ENCODE measurements at regions not wholly inside any gene's neighbourhood (a gene's known extent, or its start where the extent isn't known, plus 50 kb on each side); places are given as distances from the start of the nearest gene placed in this dataset.

GRCh38 chr10:8262317-8262716 lies 207.8 kb downstream of the GATA3 start:
- no peak for ATAC-seq
- Histone ChIP-seq H3K4me1 (ENCODE audit: control insufficient read depth, insufficient read depth, low read length) (no peaks in the 10 kb centered on the region), H3K36me3 (ENCODE audit: control insufficient read depth, insufficient read depth, low read length) (no peaks in the 10 kb centered on the region)

GRCh38 chr10:8269976-8270375 lies 215.5 kb downstream of the GATA3 start:
- H3K36me3 Mint-ChIP-seq: no peaks in the 10 kb centered on the region
- no peak for TF ChIP-seq CTCF (IDR thresholded peaks at IDR 0.05)
- Histone ChIP-seq H3K4me1 (ENCODE audit: control insufficient read depth, insufficient read depth, low read length) (no peaks in the 10 kb centered on the region), H3K36me3 (ENCODE audit: control insufficient read depth, insufficient read depth, low read length) (no peaks in the 10 kb centered on the region), H3K27me3 (ENCODE audit: control insufficient read depth, insufficient read depth, low read length) (no peaks in the 10 kb centered on the region), H3K9me3 (ENCODE audit: control insufficient read depth, insufficient read depth, low read length) (no peaks in the 10 kb centered on the region), H3K27ac (ENCODE audit: low read length) (no peak overlapping the region), H3K4me3 (ENCODE audit: low read length) (no peak overlapping the region)
- DNase-seq: no peak
- 100% methylated on average over 5 of the region's 5 CpGs for WGBS (ENCODE audit: insufficient coverage)
- no peaks in the 10 kb centered on the region for H3K27me3 Mint-ChIP-seq (ENCODE audit: low read depth in 2 of 2)
- H3K27ac Mint-ChIP-seq: no peak overlapping the region
- no peaks in the 10 kb centered on the region for H3K9me3 Mint-ChIP-seq
- no peaks in the 10 kb centered on the region for H3K4me1 Mint-ChIP-seq
- intact Hi-C loops (cut with micrococcal nuclease): no loop called here
- H3K4me3 Mint-ChIP-seq: no peak overlapping the region
- ATAC-seq: no peak

More at GRCh38 chr10:8262317-8262716, 207.8 kb downstream of the GATA3 start:
- intact Hi-C loops (cut with micrococcal nuclease): no loop called here
- no peak for TF ChIP-seq CTCF (IDR thresholded peaks at IDR 0.05)
- Histone ChIP-seq H3K27ac (ENCODE audit: low read length) (no peak overlapping the region), H3K9me3 (ENCODE audit: control insufficient read depth, insufficient read depth, low read length) (no peaks in the 10 kb centered on the region), H3K27me3 (ENCODE audit: control insufficient read depth, insufficient read depth, low read length) (no peaks in the 10 kb centered on the region), H3K4me3 (ENCODE audit: low read length) (no peak overlapping the region)
- DNase-seq: no peak
- H3K27me3 Mint-ChIP-seq (ENCODE audit: low read depth in 2 of 2): peaks cover 0 to 7% of the 10 kb centered on the region in 2 donors
- H3K27ac Mint-ChIP-seq: no peak overlapping the region
- H3K36me3 Mint-ChIP-seq: no peaks in the 10 kb centered on the region
- 95% methylated on average over 3 of the region's 4 CpGs for WGBS (ENCODE audit: insufficient coverage)
- no peak overlapping the region for H3K4me3 Mint-ChIP-seq
- H3K9me3 Mint-ChIP-seq: no peaks in the 10 kb centered on the region
- no peaks in the 10 kb centered on the region for H3K4me1 Mint-ChIP-seq

GRCh38 chr10:8272794-8273425 lies 218.4 kb downstream of the GATA3 start:
- no peak overlapping the region for H3K4me3 Mint-ChIP-seq

More at GRCh38 chr10:8272794-8273425, 218.4 kb downstream of the GATA3 start:
- WGBS (ENCODE audit: insufficient coverage): 91% methylated on average over 10 of the region's 10 CpGs
- no peaks in the 10 kb centered on the region for H3K27me3 Mint-ChIP-seq (ENCODE audit: low read depth in 2 of 2)
- H3K9me3 Mint-ChIP-seq: no peaks in the 10 kb centered on the region
- intact Hi-C loops (cut with micrococcal nuclease): no loop called here
- Histone ChIP-seq H3K27me3 (ENCODE audit: control insufficient read depth, insufficient read depth, low read length) (no peaks in the 10 kb centered on the region), H3K9me3 (ENCODE audit: control insufficient read depth, insufficient read depth, low read length) (no peaks in the 10 kb centered on the region), H3K36me3 (ENCODE audit: control insufficient read depth, insufficient read depth, low read length) (no peaks in the 10 kb centered on the region), H3K27ac (ENCODE audit: low read length) (no peak overlapping the region), H3K4me1 (ENCODE audit: control insufficient read depth, insufficient read depth, low read length) (no peaks in the 10 kb centered on the region), H3K4me3 (ENCODE audit: low read length) (no peak overlapping the region)
- no peak for ATAC-seq
- no peak for DNase-seq
- TF ChIP-seq CTCF (IDR thresholded peaks at IDR 0.05): no peak
- H3K27ac Mint-ChIP-seq: no peak overlapping the region
- no peaks in the 10 kb centered on the region for H3K36me3 Mint-ChIP-seq
- no peaks in the 10 kb centered on the region for H3K4me1 Mint-ChIP-seq
